ENCODE measurements at regions not wholly inside any gene's neighbourhood (a gene's known extent, or its start where the extent isn't known, plus 50 kb on each side); places are given as distances from the start of the nearest gene placed in this dataset.
"Not testable (repeated sequence)": the region's sequence is repeated elsewhere in the genome, so short reads cannot be mapped to it uniquely, and the experiment has no call there.

- DNase-seq, result no peak
Observed at GRCh38 chr4:130026185-130026584, 930.2 kb downstream of the C4orf33 start.

- no peak for DNase-seq
Observed at GRCh38 chr4:130027973-130028372, 932.0 kb downstream of the C4orf33 start.

- no peak for DNase-seq
Observed at GRCh38 chr4:130028552-130028951, 932.6 kb downstream of the C4orf33 start.

- no peak for DNase-seq
Observed at GRCh38 chr4:130029442-130029841, 933.5 kb downstream of the C4orf33 start.

- no peak for DNase-seq
Observed at GRCh38 chr4:130031858-130032257, 935.9 kb downstream of the C4orf33 start.

DNA sequence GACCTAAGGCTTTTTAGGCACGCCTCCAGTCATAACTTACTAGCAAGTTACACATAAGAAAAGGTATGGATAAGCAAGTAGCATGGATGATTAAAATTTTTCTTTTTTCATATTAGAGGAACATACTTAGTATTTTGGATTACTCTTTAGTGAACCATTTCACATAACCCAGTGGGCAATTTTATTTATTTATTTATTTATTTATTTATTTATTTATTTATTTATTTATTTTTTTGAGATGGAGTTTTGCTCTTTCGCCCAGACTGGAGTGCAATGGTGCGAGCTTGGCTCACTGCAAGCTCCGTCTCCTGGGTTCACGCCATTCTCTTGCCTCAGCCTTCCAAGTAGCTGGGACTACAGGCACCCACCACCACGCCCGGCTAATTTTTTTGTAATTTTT, 937.7 kb downstream of the C4orf33 start:
- not testable (repeated sequence) for DNase-seq

- DNase-seq, result no peak
Observed at GRCh38 chr4:130034876-130035275, 938.9 kb downstream of the C4orf33 start.

GRCh38 chr4:130035391-130035790, 939.4 kb downstream of the C4orf33 start:
- DNase-seq, result no peak

DNA sequence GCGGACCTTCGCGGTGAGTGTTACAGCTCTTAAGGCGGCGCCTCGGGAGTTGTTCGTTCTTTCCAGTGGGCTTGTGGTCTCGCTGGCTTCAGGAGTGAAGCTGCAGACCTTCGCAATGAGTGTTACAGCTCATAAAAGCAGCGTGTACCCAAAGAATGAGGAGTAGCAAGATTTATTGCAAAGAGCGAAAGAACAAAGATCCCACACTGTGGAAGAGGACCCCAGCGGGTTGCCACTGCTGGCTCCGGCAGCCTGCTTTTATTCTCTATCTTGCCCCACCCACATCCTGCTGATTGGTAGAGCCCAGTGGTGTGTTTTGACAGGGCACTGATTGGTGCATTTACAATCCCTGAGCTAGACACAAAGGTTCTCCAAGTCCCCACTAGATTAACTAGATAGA, 941.9 kb downstream of the C4orf33 start:
- not testable (repeated sequence) for DNase-seq

DNA sequence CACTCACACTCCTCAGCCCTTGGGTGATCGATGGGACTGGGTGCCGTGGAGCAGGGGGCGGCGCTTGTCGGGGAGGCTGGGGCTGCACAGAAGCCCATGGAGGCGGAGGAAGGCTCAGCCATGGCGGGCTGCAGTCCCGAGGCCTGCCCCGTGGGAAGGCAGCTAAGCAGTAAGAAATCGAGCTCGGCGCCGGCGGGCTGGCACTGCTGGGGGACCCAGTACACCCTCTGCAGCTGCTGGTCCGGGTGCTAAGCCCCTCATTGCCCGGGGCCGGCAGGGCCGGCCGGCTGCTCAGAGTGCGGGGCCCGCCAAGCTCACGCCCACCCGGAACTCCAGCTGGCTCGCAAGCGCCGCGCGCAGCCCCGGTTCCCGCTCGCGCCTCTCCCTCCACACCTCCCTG, 942.6 kb downstream of the C4orf33 start:
- DNase-seq, result not testable (repeated sequence)

DNA sequence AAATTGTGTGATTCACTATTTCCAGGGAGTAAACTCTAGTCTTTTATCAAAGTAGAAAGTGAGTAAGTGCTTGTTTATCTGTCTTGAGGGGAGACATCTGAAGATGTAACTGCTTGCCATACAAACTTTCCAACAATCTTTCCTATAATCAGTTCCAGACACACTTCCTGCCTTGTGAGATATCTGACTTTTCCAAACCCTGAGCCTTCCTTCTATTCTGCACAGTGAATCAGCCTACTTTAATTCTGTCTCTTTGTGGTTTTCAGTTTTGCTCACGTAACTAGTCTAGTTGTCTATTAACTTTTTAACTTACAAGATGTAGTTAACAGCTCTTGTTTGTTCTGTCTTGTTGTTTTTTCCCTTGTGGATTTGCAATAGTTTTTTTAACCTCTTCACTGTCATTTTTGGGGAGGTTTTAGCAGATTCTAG, 947.8 kb downstream of the C4orf33 start:
- DNase-seq, result no peak

DNA sequence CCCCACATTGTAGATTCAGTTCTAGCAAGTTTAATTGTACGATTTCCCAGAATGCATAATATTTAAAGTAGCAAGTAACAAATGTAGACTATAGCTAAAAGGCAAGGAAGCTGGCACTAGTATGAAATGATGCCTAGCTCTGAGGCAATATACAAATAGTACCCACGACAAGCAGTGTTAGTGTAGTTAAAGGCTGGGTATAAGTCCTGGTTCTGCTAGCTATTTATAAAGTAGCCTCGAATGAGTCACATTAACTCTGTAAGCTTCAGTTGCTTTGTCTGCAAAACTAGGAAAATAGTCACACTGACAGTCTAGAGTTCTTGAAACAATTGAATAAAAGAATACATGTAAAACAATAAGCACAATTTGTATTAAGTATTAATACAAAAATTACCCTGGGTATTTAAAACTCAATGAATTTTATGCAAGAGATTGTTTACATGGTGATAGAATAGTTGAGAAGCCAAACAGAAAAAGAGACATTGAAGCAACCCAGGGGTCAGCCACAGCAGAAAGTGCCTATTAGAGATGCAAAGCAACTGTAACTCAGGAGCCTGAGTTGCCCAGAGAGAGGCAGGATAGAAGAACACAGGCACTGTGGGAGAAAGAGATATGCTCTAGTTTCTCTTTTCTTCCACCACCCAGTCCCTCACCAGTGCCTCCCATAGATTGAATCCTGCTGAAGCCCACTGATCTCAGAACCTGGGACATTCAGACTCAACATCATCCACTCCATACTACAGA, 949.0 kb downstream of the C4orf33 start:
- no peak for DNase-seq

GRCh38 chr4:130053723-130054122, 957.8 kb downstream of the C4orf33 start:
- DNase-seq, result no peak

DNA sequence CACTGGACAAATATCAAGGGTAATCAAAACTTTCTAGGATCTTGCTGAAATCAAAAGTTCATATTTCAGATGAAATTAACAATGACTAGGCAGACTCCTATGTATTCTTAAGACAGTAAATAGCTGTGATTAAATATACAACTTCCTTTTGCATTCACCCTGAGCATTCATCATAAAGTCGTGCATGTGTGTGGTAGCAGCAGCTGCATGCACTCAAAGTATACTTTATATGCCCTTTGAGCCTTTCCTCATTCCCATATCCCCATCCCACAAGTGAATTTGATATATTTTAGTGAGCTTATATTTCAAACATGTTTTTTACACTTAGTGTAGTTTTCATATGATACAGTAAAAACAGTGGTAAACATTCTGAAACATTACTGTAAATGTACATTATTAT, 959.0 kb downstream of the C4orf33 start:
- DNase-seq, result no peak

- DNase-seq, result no peak
Observed at GRCh38 chr4:130056286-130056685, 960.3 kb downstream of the C4orf33 start.

DNA sequence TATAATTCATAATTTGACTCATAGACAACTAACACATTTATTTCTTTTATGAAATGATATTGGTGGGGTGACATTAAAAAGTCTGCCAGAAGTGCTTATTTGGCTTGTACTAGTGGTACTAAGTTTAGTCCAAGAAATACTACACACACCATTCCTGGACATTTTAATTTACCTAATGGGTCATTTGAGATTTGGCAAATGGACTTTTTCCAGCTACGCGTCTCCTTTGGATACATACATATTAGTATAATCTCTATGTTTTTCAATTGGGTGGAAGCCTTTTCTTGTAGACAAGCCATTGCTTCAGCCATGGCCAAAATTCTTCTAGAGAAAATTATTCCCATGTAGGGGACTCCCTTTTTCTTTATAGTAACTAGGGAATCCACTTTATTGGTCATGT, 968.5 kb downstream of the C4orf33 start:
- no peak for DNase-seq

- DNase-seq, result no peak
Observed at GRCh38 chr4:130067419-130067818, 971.5 kb downstream of the C4orf33 start.

- no peak for DNase-seq
Observed at GRCh38 chr4:130068072-130068471, 972.1 kb downstream of the C4orf33 start.

GRCh38 chr4:130071746-130072145, 975.8 kb downstream of the C4orf33 start:
- no peak for DNase-seq

DNA sequence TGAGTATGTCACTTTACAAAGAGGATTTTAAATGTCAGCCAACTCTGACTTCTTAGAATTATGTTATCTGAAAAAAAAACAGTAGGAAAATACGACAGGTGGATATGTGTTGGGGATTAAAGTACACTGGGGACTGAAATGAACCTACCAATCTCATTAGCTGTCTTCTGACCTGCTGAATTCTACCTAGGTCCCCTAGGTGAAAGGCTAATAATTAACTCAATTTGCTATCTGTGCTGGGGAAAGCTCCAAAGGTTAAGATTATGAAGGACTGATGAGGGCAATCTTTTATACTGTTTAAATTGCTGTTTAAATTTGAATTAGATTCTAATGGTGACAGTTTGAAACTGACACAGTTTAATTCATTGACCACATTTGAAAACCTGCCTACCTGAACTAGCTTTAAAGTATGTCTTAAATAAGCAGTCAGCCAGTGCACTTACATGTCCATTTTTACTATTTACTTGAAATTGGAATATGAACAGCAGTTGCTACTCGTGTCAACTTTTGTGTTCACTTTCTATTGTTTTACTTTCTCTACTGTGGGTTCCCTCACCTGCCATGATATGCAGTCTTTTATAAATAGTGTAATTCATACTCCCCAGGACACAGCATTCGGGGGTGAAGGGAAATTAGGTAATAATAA, 977.3 kb downstream of the C4orf33 start:
- no peak for DNase-seq

DNA sequence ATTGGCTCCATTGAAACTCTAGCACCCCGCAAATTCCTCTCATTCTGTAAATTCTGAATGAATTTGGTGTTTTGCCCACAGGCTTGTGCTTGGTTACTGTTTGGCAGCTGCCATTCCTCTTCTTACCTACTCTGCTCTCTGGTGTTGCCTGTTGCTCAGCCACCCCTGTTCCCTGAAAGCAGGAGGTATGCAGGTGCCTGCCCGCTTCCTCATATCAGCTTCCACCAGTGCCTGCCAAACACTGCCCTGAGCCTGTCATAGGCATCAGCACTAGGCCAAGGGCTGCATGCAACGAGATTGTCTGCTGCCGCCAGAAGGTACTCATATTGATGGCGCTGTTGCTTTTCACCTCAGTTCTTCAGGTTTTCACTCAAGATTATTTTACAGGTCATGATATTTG, 978.1 kb downstream of the C4orf33 start:
- no peak for DNase-seq

DNA sequence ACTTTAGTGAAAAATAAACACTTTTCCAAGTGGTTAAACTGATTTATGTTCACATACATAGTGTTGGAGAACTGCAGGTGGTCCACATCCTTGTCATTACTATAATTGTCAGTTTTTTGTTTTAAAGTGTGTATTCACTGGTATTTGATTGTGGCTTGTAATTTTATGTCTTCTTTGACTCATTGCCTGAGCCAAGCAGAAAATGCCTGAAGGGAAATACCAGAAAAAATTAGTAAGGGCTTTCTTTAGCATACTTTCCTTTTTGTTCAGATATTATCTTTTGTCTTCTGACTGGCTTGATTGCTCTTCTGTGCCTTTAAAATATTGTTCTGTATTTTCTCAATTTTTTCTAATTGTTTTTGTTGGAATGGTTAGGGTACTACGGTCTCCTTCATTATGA, 981.3 kb downstream of the C4orf33 start:
- DNase-seq, result no peak

- DNase-seq, result not testable (repeated sequence)
Observed at GRCh38 chr4:130079027-130079426, 983.1 kb downstream of the C4orf33 start.

DNA sequence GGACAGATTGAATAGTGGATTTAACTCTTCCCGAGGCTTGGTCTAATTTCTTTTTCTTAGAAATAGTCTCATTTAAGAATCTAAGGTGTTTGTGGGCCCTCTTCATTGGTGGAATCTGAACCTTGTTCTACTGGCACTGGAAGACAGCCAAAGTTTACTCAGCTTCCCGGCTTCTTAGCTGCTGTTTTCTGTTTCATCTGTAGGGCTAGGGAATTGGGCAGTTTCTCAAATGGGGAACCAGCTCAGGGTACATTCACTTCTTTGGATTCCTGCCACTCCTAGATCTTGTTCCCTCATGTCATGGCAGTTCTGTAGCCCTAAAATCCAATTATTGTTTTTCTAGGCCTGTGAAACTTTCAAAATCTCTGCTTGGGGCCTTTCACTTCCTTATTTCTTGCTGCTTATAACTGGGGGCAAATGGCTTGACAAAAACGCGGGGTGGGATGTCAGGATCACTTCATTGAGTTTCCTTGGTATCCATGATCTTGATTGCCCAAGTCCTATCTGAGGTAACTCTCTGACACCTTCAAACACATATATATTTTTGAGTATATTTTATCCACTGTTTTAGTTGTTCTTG, 985.0 kb downstream of the C4orf33 start:
- no peak for DNase-seq

Measured in GF-D8 (cell line).